H9 (cell line): ENCODE measurements at regions not wholly inside any gene's neighbourhood (a gene's known extent, or its start where the extent isn't known, plus 50 kb on each side); places are given as distances from the start of the nearest gene placed in this dataset.

ENCODE experiments used
- DNase-seq: peaks from one replicate; pipeline ENCODE4 v3.0.0-alpha.2; 2017
- H2AFZ ChIP-seq: one replicate; pipeline ENCODE4 v1.6.1; 2013; ENCODE audit warnings: mild to moderate bottlenecking, low read length, control low read depth, moderate library complexity
- H2AK5ac ChIP-seq: 2 replicates; pipeline ENCODE4 v1.6.1; 2013; ENCODE audit warnings: low read length, control low read depth, mixed read lengths; ENCODE audit not compliant: insufficient read length
- H2BK120ac ChIP-seq: one replicate; pipeline ENCODE4 v1.6.1; 2013; ENCODE audit warnings: low read depth, mild to moderate bottlenecking, low read length, control low read depth, inconsistent platforms; ENCODE audit not compliant: poor library complexity, severe bottlenecking
- H2BK12ac ChIP-seq: 2 replicates; pipeline ENCODE4 v1.6.1; 2013; ENCODE audit warnings: low read length, control low read depth, mixed read lengths, low read depth; ENCODE audit not compliant: insufficient read length
- H2BK15ac ChIP-seq: 2 replicates; pipeline ENCODE4 v1.6.1; 2013; ENCODE audit warnings: low read depth, low read length, control low read depth
- H2BK20ac ChIP-seq: one replicate; pipeline ENCODE4 v1.6.1; 2013; ENCODE audit warnings: low read depth, mild to moderate bottlenecking, low read length, control low read depth, inconsistent platforms; ENCODE audit not compliant: poor library complexity, severe bottlenecking
- H2BK5ac ChIP-seq: 2 replicates; pipeline ENCODE4 v1.6.1; 2013; ENCODE audit warnings: low read length, control low read depth, mixed read lengths; ENCODE audit not compliant: insufficient read length
- H3K14ac ChIP-seq: 2 replicates; pipeline ENCODE4 v1.6.1; 2013; ENCODE audit warnings: low read length, control low read depth; ENCODE audit not compliant: insufficient read depth
- H3K18ac ChIP-seq: 2 replicates; pipeline ENCODE4 v1.6.1; 2013; ENCODE audit warnings: low read depth, mild to moderate bottlenecking, mixed read lengths, low read length, control low read depth; ENCODE audit not compliant: insufficient read length
- H3K23ac ChIP-seq: 2 replicates; pipeline ENCODE4 v1.6.1; 2013; ENCODE audit warnings: low read length, control low read depth, mixed read lengths, low read depth; ENCODE audit not compliant: insufficient read length
- H3K23me2 ChIP-seq: 2 replicates; pipeline ENCODE4 v1.6.1; 2013; ENCODE audit warnings: low read depth, mild to moderate bottlenecking, mixed read lengths, low read length, control low read depth; ENCODE audit not compliant: insufficient read length, poor library complexity, severe bottlenecking
- H3K27ac ChIP-seq: 2 replicates; pipeline ENCODE4 v1.5.1; 2013; ENCODE audit warnings: low read length, control low read depth, mixed read lengths, low read depth; ENCODE audit not compliant: insufficient read length
- H3K27me3 ChIP-seq: 2 replicates; pipeline ENCODE4 v1.6.1; 2013; ENCODE audit warnings: low read length, control low read depth, inconsistent platforms; ENCODE audit not compliant: insufficient read depth
- H3K4ac ChIP-seq: 2 replicates; pipeline ENCODE4 v1.6.1; 2013; ENCODE audit warnings: low read depth, mild to moderate bottlenecking, control low read depth, inconsistent platforms, low read length, moderate library complexity
- H3K4me1 ChIP-seq: 2 replicates; pipeline ENCODE4 v1.6.1; 2013; ENCODE audit warnings: low read length, control low read depth, inconsistent platforms; ENCODE audit not compliant: insufficient read depth
- H3K4me2 ChIP-seq: 2 replicates; pipeline ENCODE4 v1.6.1; 2013; ENCODE audit warnings: low read length, control low read depth, mixed read lengths; ENCODE audit not compliant: insufficient read length, insufficient read depth
- H3K56ac ChIP-seq: 2 replicates; pipeline ENCODE4 v1.6.1; 2013; ENCODE audit warnings: low read depth, mild to moderate bottlenecking, mixed read lengths, low read length, control low read depth; ENCODE audit not compliant: insufficient read length
- H3K79me1 ChIP-seq: 2 replicates; pipeline ENCODE4 v1.6.1; 2013; ENCODE audit warnings: low read depth, mild to moderate bottlenecking, moderate library complexity, low read length, control low read depth, inconsistent platforms; ENCODE audit not compliant: insufficient read depth, poor library complexity, severe bottlenecking
- H3K79me2 ChIP-seq: 2 replicates; pipeline ENCODE4 v1.6.1; 2013; ENCODE audit warnings: low read length, control low read depth, inconsistent platforms; ENCODE audit not compliant: insufficient read depth
- H3K9ac ChIP-seq: 2 replicates; pipeline ENCODE4 v1.6.1; 2013; ENCODE audit warnings: low read length, control low read depth, mixed read lengths; ENCODE audit not compliant: insufficient read length; ENCODE audit errors: extremely low read depth
- H3K9me3 ChIP-seq: one replicate; pipeline ENCODE4 v1.6.1; 2013; ENCODE audit warnings: low read depth, low read length, inconsistent platforms; ENCODE audit not compliant: control insufficient read depth
- H3T11ph ChIP-seq: one replicate; pipeline ENCODE4 v1.6.1; 2013; ENCODE audit warnings: mild to moderate bottlenecking, low read length, control low read depth, inconsistent platforms
- H4K20me1 ChIP-seq: one replicate; pipeline ENCODE4 v1.6.1; 2013; ENCODE audit not compliant: control insufficient read depth, insufficient read length, insufficient read depth
- H4K5ac ChIP-seq: 2 replicates; pipeline ENCODE4 v1.6.1; 2013; ENCODE audit warnings: low read depth, mild to moderate bottlenecking, mixed read lengths, low read length, control low read depth; ENCODE audit not compliant: insufficient read length
- H4K8ac ChIP-seq: replicated peaks from 2 replicates; pipeline ENCODE4 v1.6.1; 2013; ENCODE audit warnings: low read length, control low read depth, mixed read lengths, low read depth; ENCODE audit not compliant: insufficient read length
- H4K91ac ChIP-seq: 2 replicates; pipeline ENCODE4 v1.6.1; 2013; ENCODE audit warnings: low read depth, mild to moderate bottlenecking, moderate library complexity, mixed read lengths, low read length, control low read depth; ENCODE audit not compliant: insufficient read length
- H3K27ac Mint-ChIP-seq, 3 experiments: 2 replicates in 2 of 3; 3 replicates in 1 of 3; pipeline ENCODE4 v1.8.0; 2020 to 2021; ENCODE audit warnings: mixed read lengths in 3 of 3, mild to moderate bottlenecking in 1 of 3, moderate library complexity in 1 of 3
- H3K27me3 Mint-ChIP-seq: 2 replicates; pipeline ENCODE4 v1.8.0; 2021; ENCODE audit warnings: low read depth, mild to moderate bottlenecking, moderate library complexity, mixed read lengths
- H3K36me3 Mint-ChIP-seq, 3 experiments: 2 replicates in 2 of 3; 3 replicates in 1 of 3; pipeline ENCODE4 v1.8.0; 2020 to 2021; ENCODE audit warnings: low read depth in 3 of 3, mixed read lengths in 3 of 3; ENCODE audit not compliant: insufficient read depth in 1 of 3
- H3K4me1 Mint-ChIP-seq, 2 experiments: 2 replicates each; pipeline ENCODE4 v1.8.0; 2020; ENCODE audit warnings: mixed read lengths in 2 of 2
- H3K4me3 Mint-ChIP-seq, 2 experiments: 2 replicates in 1 of 2; 3 replicates in 1 of 2; pipeline ENCODE4 v1.8.0; 2020 to 2021; ENCODE audit warnings: mild to moderate bottlenecking in 2 of 2, mixed read lengths in 2 of 2, moderate library complexity in 1 of 2
- H3K9me3 Mint-ChIP-seq, 2 experiments: 2 replicates in 1 of 2; 3 replicates in 1 of 2; pipeline ENCODE4 v1.8.0; 2020; ENCODE audit warnings: mild to moderate bottlenecking in 2 of 2, mixed read lengths in 2 of 2, moderate library complexity in 1 of 2
- CTCF ChIP-seq: fragments of 200-600 bp; sonication (generic); conservative IDR thresholded peaks from 3 replicates; pipeline ENCODE4 v1.8.0; 2021; ENCODE audit warnings: antibody characterized with exemption, mild to moderate bottlenecking
- WGBS: extraction: QIAGEN DNeasy Blood & Tissue Kit; methylation state at CpG from one replicate; pipeline ENCODE4 v1.1.7; 2013; ENCODE audit warnings: missing lambda C conversion rate, low lambda C conversion rate, mixed read lengths; ENCODE audit not compliant: insufficient read length; ENCODE audit errors: extremely low coverage; 5-methylcytosine and 5-hydroxymethylcytosine counted together

GRCh38 chr21:27114111-27114510 is 147.2 kb upstream of the ADAMTS5 start:
- Histone ChIP-seq H4K20me1 (no peaks in the 10 kb centered on the region), H2BK20ac (no peak overlapping the region), H3K18ac (no peak overlapping the region), H4K5ac (no peak overlapping the region), H2BK120ac (no peak overlapping the region), H2AK5ac (no peak overlapping the region), H3K4me2 (no peak overlapping the region), H3K27ac (no peak overlapping the region), H3K9me3 (no peaks in the 10 kb centered on the region), H3K79me2 (no peaks in the 10 kb centered on the region), H4K91ac (no peak overlapping the region), H4K8ac (no peak overlapping the region), H3K56ac (no peak overlapping the region), H3K23me2 (no peaks in the 10 kb centered on the region), H3T11ph (no peak overlapping the region), H3K27me3 (no peaks in the 10 kb centered on the region), H2AFZ (no peak overlapping the region), H2BK5ac (no peak overlapping the region), H3K9ac (no peak overlapping the region), H3K79me1 (no peaks in the 10 kb centered on the region), H3K4me1 (peaks cover 4% of the 10 kb centered on the region; the same call in 1 of the 2 replicates), H2BK15ac (no peak overlapping the region), H3K4ac (no peak overlapping the region), H2BK12ac (no peak overlapping the region), H3K14ac (no peak overlapping the region), H3K23ac (no peak overlapping the region)
- Mint-ChIP-seq H3K9me3 (peaks cover 0 to 4% of the 10 kb centered on the region in 2 experiments; a peak in 2 of 5 replicates), H3K4me1 (peaks cover 2 to 6% of the 10 kb centered on the region in 2 experiments; a peak in 3 of 4 replicates), H3K27me3 (no peaks in the 10 kb centered on the region), H3K36me3 (peaks cover 0 to 5% (median 0%) of the 10 kb centered on the region in 3 experiments; a peak in 4 of 7 replicates), H3K4me3 (no peak overlapping the region), H3K27ac (no peak overlapping the region)
- WGBS, result no CpG with 5 or more reads among the region's 2 CpGs
- TF ChIP-seq CTCF, result no peak
- DNase-seq, result no peak
